ENCODE measurements at regions not wholly inside any gene's neighbourhood (a gene's known extent, or its start where the extent isn't known, plus 50 kb on each side); places are given as distances from the start of the nearest gene placed in this dataset.

- intact Hi-C loops (cut with DNase I; ENCODE audit: low total_unique reads) (no loop called here), in situ Hi-C loops (cut with MboI; ENCODE audit: low pct_ligation_motif_present in 1 of 4, low pct_unique_long_range_greater_than_20kb in 1 of 4, low sequenced_read_pairs in 3 of 4) (no loop called here)
- DNase-seq = no peak
- WGBS, 2 donors (ENCODE audit: low coverage in 1 of 2) = 56 to 65% methylated on average over 4 of the region's 4 CpGs
- H3K4me1 ChIP-seq = no peaks in the 10 kb centered on the region
- no peak overlapping the region for H3K4me3 ChIP-seq
- no peaks in the 10 kb centered on the region for H3K27me3 ChIP-seq
- H3K9me3 ChIP-seq = no peaks in the 10 kb centered on the region
- no peaks in the 10 kb centered on the region for H3K36me3 ChIP-seq
- no peak overlapping the region for H3K27ac ChIP-seq
- TF ChIP-seq POLR2AphosphoS5 (IDR thresholded peaks at IDR 0.05) = no peak
- no peak for TF ChIP-seq CTCF (IDR thresholded peaks at IDR 0.05)
- TF ChIP-seq POLR2A (IDR thresholded peaks at IDR 0.05) = no peak
- no peak for TF ChIP-seq EP300 (IDR thresholded peaks at IDR 0.05; ENCODE audit: low read depth)
Measured at GRCh38 chr13:86976521-86977324, 694.4 kb upstream of the SLITRK5 start.

- intact Hi-C loops (cut with DNase I; ENCODE audit: low total_unique reads) (no loop called here), in situ Hi-C loops (cut with MboI; ENCODE audit: low pct_ligation_motif_present in 1 of 4, low pct_unique_long_range_greater_than_20kb in 1 of 4, low sequenced_read_pairs in 3 of 4) (no loop called here)
- Histone ChIP-seq H3K9me3 (no peaks in the 10 kb centered on the region), H3K4me3 (no peak overlapping the region), H3K4me1 (no peaks in the 10 kb centered on the region), H3K36me3 (no peaks in the 10 kb centered on the region), H3K27ac (no peak overlapping the region), H3K27me3 (no peaks in the 10 kb centered on the region)
- 33 to 45% methylated on average over 3 to 4 of the region's 4 CpGs for WGBS, 2 donors (ENCODE audit: low coverage in 1 of 2)
- no peak for TF ChIP-seq POLR2AphosphoS5 (IDR thresholded peaks at IDR 0.05)
- TF ChIP-seq CTCF (IDR thresholded peaks at IDR 0.05) = no peak
- no peak for TF ChIP-seq POLR2A (IDR thresholded peaks at IDR 0.05)
- TF ChIP-seq EP300 (IDR thresholded peaks at IDR 0.05; ENCODE audit: low read depth) = no peak
- no peak for DNase-seq
Measured at GRCh38 chr13:86986448-86986847, 684.7 kb upstream of the SLITRK5 start.

GRCh38 chr13:86992251-86992650 lies 678.9 kb upstream of the SLITRK5 start:
- DNase-seq = no peak
- H3K27ac ChIP-seq = no peak overlapping the region
- in situ Hi-C loops (cut with MboI; ENCODE audit: low pct_ligation_motif_present in 1 of 4, low pct_unique_long_range_greater_than_20kb in 1 of 4, low sequenced_read_pairs in 3 of 4) = no loop called here
- H3K27me3 ChIP-seq = no peaks in the 10 kb centered on the region
- no peaks in the 10 kb centered on the region for H3K4me1 ChIP-seq
- TF ChIP-seq POLR2A (IDR thresholded peaks at IDR 0.05) (no peak), CTCF (IDR thresholded peaks at IDR 0.05) (no peak), POLR2AphosphoS5 (IDR thresholded peaks at IDR 0.05) (no peak), EP300 (IDR thresholded peaks at IDR 0.05; ENCODE audit: low read depth) (no peak)
- no peak overlapping the region for H3K4me3 ChIP-seq
- intact Hi-C loops (cut with DNase I; ENCODE audit: low total_unique reads) = no loop called here
- no peaks in the 10 kb centered on the region for H3K9me3 ChIP-seq
- no peaks in the 10 kb centered on the region for H3K36me3 ChIP-seq

- no peak for DNase-seq
- Histone ChIP-seq H3K9me3 (no peaks in the 10 kb centered on the region), H3K27ac (no peak overlapping the region), H3K4me1 (no peaks in the 10 kb centered on the region), H3K27me3 (no peaks in the 10 kb centered on the region), H3K4me3 (no peak overlapping the region), H3K36me3 (no peaks in the 10 kb centered on the region)
- in situ Hi-C loops (cut with MboI; ENCODE audit: low pct_ligation_motif_present in 1 of 4, low pct_unique_long_range_greater_than_20kb in 1 of 4, low sequenced_read_pairs in 3 of 4) (no loop called here), intact Hi-C loops (cut with DNase I; ENCODE audit: low total_unique reads) (no loop called here)
- no peak for TF ChIP-seq CTCF (IDR thresholded peaks at IDR 0.05)
- no peak for TF ChIP-seq POLR2AphosphoS5 (IDR thresholded peaks at IDR 0.05)
- TF ChIP-seq EP300 (IDR thresholded peaks at IDR 0.05; ENCODE audit: low read depth) = no peak
- TF ChIP-seq POLR2A (IDR thresholded peaks at IDR 0.05) = no peak
Measured at GRCh38 chr13:87003265-87003664, 667.9 kb upstream of the SLITRK5 start.

Data from transverse colon (tissue), 4 donors.